CD4-positive, alpha-beta T cell treated with Interleukin-6 at 100 ng/mL for 8 hours (primary cell): ENCODE measurements at regions not wholly inside any gene's neighbourhood (a gene's known extent, or its start where the extent isn't known, plus 50 kb on each side); places are given as distances from the start of the nearest gene placed in this dataset.

Experiments
- DNase-seq: peaks from one replicate; pipeline ENCODE4 v3.0.0-alpha.2; 2020; ENCODE audit warnings: mixed read lengths, low spot score

GRCh38 chr7:10122551-10123100 lies 851.0 kb upstream of the PHF14 start:
- DNase-seq = no peak

- DNase-seq = no peak
Observed at GRCh38 chr7:10128748-10129147, 844.9 kb upstream of the PHF14 start.

- no peak for DNase-seq
Observed at GRCh38 chr7:10138087-10138854, 835.4 kb upstream of the PHF14 start.

GRCh38 chr7:10146271-10146670 lies 827.4 kb upstream of the PHF14 start:
- DNase-seq = no peak

GRCh38 chr7:10156972-10157371 lies 816.7 kb upstream of the PHF14 start:
- no peak for DNase-seq

GRCh38 chr7:10181996-10182395 lies 791.7 kb upstream of the PHF14 start:
- no peak for DNase-seq

GRCh38 chr7:10192074-10192473 lies 781.6 kb upstream of the PHF14 start:
- DNase-seq = no peak

- no peak for DNase-seq
Observed at GRCh38 chr7:10205696-10206095, 768.0 kb upstream of the PHF14 start.

GRCh38 chr7:10210000-10210399 lies 763.7 kb upstream of the PHF14 start:
- DNase-seq = no peak

- no peak for DNase-seq
Observed at GRCh38 chr7:10211016-10211415, 762.7 kb upstream of the PHF14 start.

GRCh38 chr7:10211861-10212260 lies 761.8 kb upstream of the PHF14 start:
- DNase-seq = no peak

- no peak for DNase-seq
Observed at GRCh38 chr7:10212649-10213048, 761.0 kb upstream of the PHF14 start.

GRCh38 chr7:10216462-10216861 lies 757.2 kb upstream of the PHF14 start:
- DNase-seq = no peak

GRCh38 chr7:10221084-10221483 lies 752.6 kb upstream of the PHF14 start:
- DNase-seq = no peak

GRCh38 chr7:10222976-10223375 lies 750.7 kb upstream of the PHF14 start:
- no peak for DNase-seq

- DNase-seq = no peak
Observed at GRCh38 chr7:10225275-10225674, 748.4 kb upstream of the PHF14 start.

- DNase-seq = no peak
Observed at GRCh38 chr7:10237306-10237705, 736.4 kb upstream of the PHF14 start.

- DNase-seq = no peak
Observed at GRCh38 chr7:10238641-10239040, 735.0 kb upstream of the PHF14 start.

- DNase-seq = no peak
Observed at GRCh38 chr7:10239695-10240345, 733.9 kb upstream of the PHF14 start.

- DNase-seq = no peak
Observed at GRCh38 chr7:10245406-10245805, 728.3 kb upstream of the PHF14 start.

- no peak for DNase-seq
Observed at GRCh38 chr7:10257438-10257837, 716.2 kb upstream of the PHF14 start.

GRCh38 chr7:10266976-10267375 lies 706.7 kb upstream of the PHF14 start:
- DNase-seq = no peak

GRCh38 chr7:10268034-10268433 lies 705.6 kb upstream of the PHF14 start:
- no peak for DNase-seq

- no peak for DNase-seq
Observed at GRCh38 chr7:10282909-10283308, 690.8 kb upstream of the PHF14 start.
